ENCODE measurements at regions not wholly inside any gene's neighbourhood (a gene's known extent, or its start where the extent isn't known, plus 50 kb on each side); places are given as distances from the start of the nearest gene placed in this dataset.
"Not testable (repeated sequence)": the region's sequence is repeated elsewhere in the genome, so short reads cannot be mapped to it uniquely, and the experiment has no call there.

GRCh38 chr4:189850239-189850856 is 90.3 kb upstream of the FRG1 start:
- DNase-seq, result no peak

GRCh38 chr4:189858435-189858834 is 82.2 kb upstream of the FRG1 start:
- DNase-seq, result no peak

- DNase-seq, result no peak
These were observed 79.6 kb upstream of the FRG1 start for GRCh38 chr4:189861101-189861500.

GRCh38 chr4:189869236-189869635 is 71.4 kb upstream of the FRG1 start:
- no peak for DNase-seq

GRCh38 chr4:189870511-189871234 is 70.0 kb upstream of the FRG1 start:
- DNase-seq, result no peak

GRCh38 chr4:189874591-189874990 is 66.1 kb upstream of the FRG1 start:
- DNase-seq, result no peak

GRCh38 chr4:189881190-189881589 is 59.5 kb upstream of the FRG1 start:
- not testable (repeated sequence) for DNase-seq

GRCh38 chr4:189888407-189888806 is 52.3 kb upstream of the FRG1 start:
- DNase-seq, result not testable (repeated sequence)

All from hippocampal formation (tissue), 2 donors.